Retina (tissue), 1 donor: ENCODE measurements at regions not wholly inside any gene's neighbourhood (a gene's known extent, or its start where the extent isn't known, plus 50 kb on each side); places are given as distances from the start of the nearest gene placed in this dataset.
"Not testable (repeated sequence)": the region's sequence is repeated elsewhere in the genome, so short reads cannot be mapped to it uniquely, and the experiment has no call there.

Experiments
- DNase-seq: peaks from one replicate; pipeline ENCODE4 v3.0.0-alpha.2; 2016

- not testable (repeated sequence) for DNase-seq
Observed at GRCh38 chr7:135872861-135873260, 104.3 kb downstream of the MTPN start.

GRCh38 chr7:135862586-135863340 lies 114.2 kb upstream of the FAM180A start:
- peak; percentile 31 for DNase-seq

GRCh38 chr7:135859538-135859937 lies 110.9 kb upstream of the FAM180A start:
- no peak for DNase-seq

GRCh38 chr7:135858851-135859250 lies 110.2 kb upstream of the FAM180A start:
- no peak for DNase-seq

GRCh38 chr7:135858379-135858778 lies 109.8 kb upstream of the FAM180A start:
- no peak for DNase-seq

GRCh38 chr7:135857519-135858274 lies 109.1 kb upstream of the FAM180A start:
- DNase-seq: no peak

- no peak for DNase-seq
Observed at GRCh38 chr7:135856356-135857144, 107.9 kb upstream of the FAM180A start.

GRCh38 chr7:135855846-135856245 lies 107.2 kb upstream of the FAM180A start:
- DNase-seq: peak; percentile 53

GRCh38 chr7:135853499-135853898 lies 104.9 kb upstream of the FAM180A start:
- no peak for DNase-seq

GRCh38 chr7:135853008-135853407 lies 104.4 kb upstream of the FAM180A start:
- DNase-seq: no peak

- no peak for DNase-seq
Observed at GRCh38 chr7:135847242-135847641, 98.6 kb upstream of the FAM180A start.

- DNase-seq: no peak
Observed at GRCh38 chr7:135846339-135846738, 97.7 kb upstream of the FAM180A start.

GRCh38 chr7:135845415-135846075 lies 96.9 kb upstream of the FAM180A start:
- DNase-seq: no peak

GRCh38 chr7:135844903-135845302 lies 96.3 kb upstream of the FAM180A start:
- no peak for DNase-seq

GRCh38 chr7:135843214-135843613 lies 94.6 kb upstream of the FAM180A start:
- DNase-seq: no peak

- DNase-seq: no peak
Observed at GRCh38 chr7:135842446-135843179, 94.0 kb upstream of the FAM180A start.

- no peak for DNase-seq
Observed at GRCh38 chr7:135840591-135840990, 92.0 kb upstream of the FAM180A start.

GRCh38 chr7:135837675-135838074 lies 89.1 kb upstream of the FAM180A start:
- DNase-seq: no peak

- DNase-seq: no peak
Observed at GRCh38 chr7:135834266-135834665, 85.7 kb upstream of the FAM180A start.

GRCh38 chr7:135833642-135834041 lies 85.0 kb upstream of the FAM180A start:
- DNase-seq: no peak

GRCh38 chr7:135831455-135832195 lies 83.0 kb upstream of the FAM180A start:
- DNase-seq: no peak
